Activated T-cell treated with anti-CD3 and anti-CD28 coated beads, Interleukin-2, amount 50 U/mL, for 24 hours (primary cell): ENCODE measurements at regions not wholly inside any gene's neighbourhood (a gene's known extent, or its start where the extent isn't known, plus 50 kb on each side); places are given as distances from the start of the nearest gene placed in this dataset.
"Not testable (repeated sequence)": the region's sequence is repeated elsewhere in the genome, so short reads cannot be mapped to it uniquely, and the experiment has no call there.

Source experiments
- DNase-seq: peaks from one replicate; pipeline ENCODE4 v3.0.0-alpha.2; 2020
- H3K27ac Mint-ChIP-seq: 2 replicates; pipeline ENCODE4 v1.8.0; 2020; ENCODE audit warnings: mild to moderate bottlenecking, mixed read lengths
- H3K27me3 Mint-ChIP-seq: 2 replicates; pipeline ENCODE4 v1.8.0; 2020; ENCODE audit warnings: mixed read lengths
- H3K36me3 Mint-ChIP-seq: 2 replicates; pipeline ENCODE4 v1.8.0; 2020; ENCODE audit warnings: low read depth, mixed read lengths
- H3K4me1 Mint-ChIP-seq: 2 replicates; pipeline ENCODE4 v1.8.0; 2020; ENCODE audit warnings: low read depth, mixed read lengths
- H3K4me3 Mint-ChIP-seq: 2 replicates; pipeline ENCODE4 v1.8.0; 2020; ENCODE audit warnings: mild to moderate bottlenecking, moderate library complexity, mixed read lengths
- H3K9me3 Mint-ChIP-seq: 2 replicates; pipeline ENCODE4 v1.8.0; 2020; ENCODE audit warnings: mixed read lengths

DNA sequence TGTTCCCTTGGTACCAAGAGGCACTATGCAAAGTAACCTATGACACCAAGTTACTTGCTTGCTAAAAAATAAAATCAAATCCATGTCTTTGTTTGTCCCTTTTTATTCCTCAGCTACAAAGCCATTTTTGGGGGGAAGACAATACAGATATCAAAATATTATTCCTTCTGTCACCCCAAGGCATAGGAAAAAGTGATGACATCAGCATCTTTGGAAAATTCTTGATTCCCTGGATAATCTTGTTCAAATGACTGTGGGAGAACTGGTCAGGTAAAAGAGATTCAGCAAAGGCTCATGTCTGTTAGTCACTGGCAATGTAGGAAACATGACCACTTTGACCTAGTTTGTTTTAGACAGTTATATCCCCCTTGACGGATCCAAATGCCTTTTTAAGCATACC is 373.1 kb downstream of the MAT2B start:
- H3K27ac Mint-ChIP-seq = no peak overlapping the region
- no peak for DNase-seq
- no peak overlapping the region for H3K4me3 Mint-ChIP-seq
- H3K27me3 Mint-ChIP-seq = no peaks in the 10 kb centered on the region
- no peaks in the 10 kb centered on the region for H3K4me1 Mint-ChIP-seq
- H3K36me3 Mint-ChIP-seq = no peaks in the 10 kb centered on the region
- H3K9me3 Mint-ChIP-seq = no peaks in the 10 kb centered on the region

DNA sequence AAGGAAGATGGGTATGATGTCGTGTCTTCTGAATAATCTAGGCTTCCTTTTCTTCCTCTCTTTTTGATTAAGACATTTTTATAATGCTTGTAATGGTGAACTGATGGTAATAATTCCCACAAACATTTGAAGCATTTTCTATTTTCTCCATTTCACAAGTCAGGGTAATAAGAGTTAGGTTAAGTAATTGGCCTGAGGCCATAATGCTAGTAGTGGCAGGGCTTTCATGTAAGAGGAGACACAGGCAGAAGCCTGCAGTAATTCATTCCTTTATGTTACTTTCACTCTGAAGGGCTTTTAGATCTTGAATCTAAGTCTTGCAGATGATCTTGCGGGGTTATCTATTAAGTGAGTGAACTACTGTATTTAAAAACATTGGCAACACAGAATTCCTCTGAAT is 374.9 kb downstream of the MAT2B start:
- Mint-ChIP-seq H3K27me3 (no peaks in the 10 kb centered on the region), H3K36me3 (no peaks in the 10 kb centered on the region)

DNA sequence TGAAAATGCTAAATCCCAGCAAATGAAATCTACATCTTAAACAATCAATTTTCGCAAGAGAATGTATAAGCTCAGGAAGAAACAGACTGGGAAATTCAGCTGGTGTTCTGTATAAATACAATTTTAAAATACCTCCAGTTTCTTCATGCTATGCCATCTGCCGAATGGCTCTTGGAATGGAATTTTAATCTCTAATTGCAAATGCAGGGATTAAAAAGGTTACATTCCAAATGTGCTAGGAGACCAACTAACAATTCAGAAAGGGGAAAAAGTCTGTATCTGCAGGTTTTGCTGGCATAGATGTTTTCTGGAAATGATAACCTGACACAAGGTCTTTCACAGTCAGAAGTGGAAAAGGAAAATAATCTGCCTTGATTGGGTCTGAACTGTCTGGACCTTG is 379.7 kb downstream of the MAT2B start:
- H3K9me3 Mint-ChIP-seq = no peaks in the 10 kb centered on the region
- DNase-seq = no peak
- no peaks in the 10 kb centered on the region for H3K4me1 Mint-ChIP-seq
- no peak overlapping the region for H3K27ac Mint-ChIP-seq
- no peak overlapping the region for H3K4me3 Mint-ChIP-seq
- H3K36me3 Mint-ChIP-seq = no peaks in the 10 kb centered on the region
- H3K27me3 Mint-ChIP-seq = no peaks in the 10 kb centered on the region

More for the DNA sequence above, 374.9 kb downstream of the MAT2B start:
- no peak for DNase-seq
- H3K27ac Mint-ChIP-seq = no peak overlapping the region
- H3K9me3 Mint-ChIP-seq = no peaks in the 10 kb centered on the region
- H3K4me1 Mint-ChIP-seq = no peaks in the 10 kb centered on the region
- H3K4me3 Mint-ChIP-seq = no peak overlapping the region

DNA sequence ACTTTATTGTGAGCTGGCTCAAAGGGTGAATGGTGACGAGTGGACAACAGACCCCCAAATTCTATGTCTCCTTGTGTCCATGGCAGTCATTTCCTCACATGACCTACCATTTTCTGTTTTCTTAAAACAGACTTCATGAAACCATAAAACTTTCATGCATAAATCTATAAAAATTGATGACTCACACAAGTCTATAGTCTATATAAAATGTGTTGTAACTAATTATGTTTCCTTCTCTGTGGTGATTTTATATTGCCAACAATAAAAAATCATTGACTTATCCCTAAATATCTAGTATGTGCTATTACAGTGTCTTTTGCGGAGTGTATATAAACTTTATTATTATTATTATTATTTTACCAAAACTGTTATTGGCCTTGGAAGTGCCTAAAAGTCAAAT is 382.4 kb downstream of the MAT2B start:
- no peaks in the 10 kb centered on the region for H3K27me3 Mint-ChIP-seq
- H3K27ac Mint-ChIP-seq = no peak overlapping the region
- H3K9me3 Mint-ChIP-seq = no peaks in the 10 kb centered on the region
- DNase-seq = no peak
- H3K4me3 Mint-ChIP-seq = no peak overlapping the region
- no peaks in the 10 kb centered on the region for H3K36me3 Mint-ChIP-seq
- no peaks in the 10 kb centered on the region for H3K4me1 Mint-ChIP-seq

DNA sequence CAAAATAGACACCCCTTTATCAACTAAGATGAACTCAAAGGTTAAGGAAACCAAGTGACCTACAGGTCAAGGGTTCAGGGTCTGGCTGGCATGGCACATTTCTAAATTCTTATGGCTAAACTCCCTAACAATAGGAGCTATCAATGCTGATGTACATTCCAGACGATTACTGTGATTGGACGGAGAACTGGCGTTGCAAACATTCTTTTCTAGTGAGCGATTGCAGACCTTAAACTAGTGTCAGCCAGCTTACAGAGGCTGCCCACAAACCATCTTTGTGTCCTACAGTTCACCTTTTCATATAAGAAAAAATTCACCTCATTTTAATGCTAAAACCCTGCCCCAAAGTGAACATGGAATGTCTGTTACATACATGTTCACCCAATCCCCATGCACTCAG is 382.9 kb downstream of the MAT2B start:
- Mint-ChIP-seq H3K4me1 (no peaks in the 10 kb centered on the region), H3K4me3 (no peak overlapping the region), H3K27ac (no peak overlapping the region), H3K36me3 (no peaks in the 10 kb centered on the region), H3K27me3 (no peaks in the 10 kb centered on the region), H3K9me3 (no peaks in the 10 kb centered on the region)
- no peak for DNase-seq

DNA sequence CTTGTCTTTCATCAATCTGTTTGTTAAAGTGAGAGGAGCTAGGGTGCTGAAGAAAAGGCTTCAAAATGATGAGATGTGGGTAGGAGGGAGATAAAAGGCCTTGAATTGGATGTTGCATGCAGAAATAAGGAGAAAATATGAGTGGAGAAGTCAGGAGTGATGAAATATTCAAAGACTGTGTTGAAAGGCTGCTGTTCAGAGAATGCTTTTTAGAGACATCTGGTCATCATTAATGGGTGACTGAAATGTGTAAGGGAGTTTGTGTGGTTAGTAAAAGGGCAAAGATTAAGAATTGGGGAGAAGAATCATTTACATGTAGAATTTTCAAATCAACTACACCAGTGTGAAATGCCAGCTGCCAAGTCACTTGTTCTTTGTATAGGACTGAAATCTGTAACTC is 383.9 kb downstream of the MAT2B start:
- DNase-seq = no peak
- Mint-ChIP-seq H3K9me3 (no peaks in the 10 kb centered on the region), H3K4me3 (no peak overlapping the region), H3K4me1 (no peaks in the 10 kb centered on the region), H3K27ac (no peak overlapping the region), H3K36me3 (no peaks in the 10 kb centered on the region), H3K27me3 (no peaks in the 10 kb centered on the region)

DNA sequence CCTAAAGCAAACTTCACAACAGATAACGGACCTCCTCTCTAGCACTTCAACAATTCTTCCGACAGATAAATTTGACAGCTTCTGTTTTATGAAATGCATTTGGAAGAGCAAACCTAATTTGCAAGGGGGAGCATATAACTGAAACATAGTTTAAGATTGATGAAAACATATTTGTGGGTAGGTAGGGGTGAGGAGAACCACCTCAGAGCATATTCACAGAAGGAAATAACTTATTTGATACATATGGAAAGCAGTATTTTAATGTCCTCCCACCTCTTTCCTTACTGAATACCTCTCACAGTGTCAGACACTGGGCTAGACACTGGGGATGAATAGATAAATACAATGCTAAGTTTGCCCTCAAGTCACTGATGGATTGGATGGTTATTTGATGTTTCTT is 384.8 kb downstream of the MAT2B start:
- no peaks in the 10 kb centered on the region for H3K4me1 Mint-ChIP-seq
- no peak for DNase-seq
- no peak overlapping the region for H3K4me3 Mint-ChIP-seq
- no peaks in the 10 kb centered on the region for H3K36me3 Mint-ChIP-seq
- no peaks in the 10 kb centered on the region for H3K27me3 Mint-ChIP-seq
- H3K9me3 Mint-ChIP-seq = no peaks in the 10 kb centered on the region
- no peak overlapping the region for H3K27ac Mint-ChIP-seq

DNA sequence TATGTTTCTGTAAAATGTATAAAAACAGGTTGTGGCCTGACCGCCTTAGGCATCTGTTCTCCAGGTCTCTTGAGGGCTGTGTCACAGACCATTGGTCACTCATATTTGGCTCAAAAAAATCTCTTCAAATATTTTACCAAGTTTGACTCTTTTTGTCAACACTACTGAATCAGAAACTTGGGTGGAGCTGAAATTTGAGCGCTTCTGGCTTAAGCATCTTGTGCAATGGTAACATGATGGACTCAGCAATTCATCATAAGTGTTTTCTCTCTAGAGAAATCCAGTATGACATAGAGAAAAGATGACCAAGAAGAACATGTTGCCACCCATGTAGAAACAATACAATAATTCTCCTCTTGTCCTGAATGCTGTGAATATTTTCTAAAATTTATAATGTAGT is 387.9 kb downstream of the MAT2B start:
- Mint-ChIP-seq H3K36me3 (no peaks in the 10 kb centered on the region), H3K9me3 (no peaks in the 10 kb centered on the region), H3K27ac (no peak overlapping the region), H3K27me3 (no peaks in the 10 kb centered on the region), H3K4me3 (no peak overlapping the region), H3K4me1 (no peaks in the 10 kb centered on the region)
- no peak for DNase-seq

DNA sequence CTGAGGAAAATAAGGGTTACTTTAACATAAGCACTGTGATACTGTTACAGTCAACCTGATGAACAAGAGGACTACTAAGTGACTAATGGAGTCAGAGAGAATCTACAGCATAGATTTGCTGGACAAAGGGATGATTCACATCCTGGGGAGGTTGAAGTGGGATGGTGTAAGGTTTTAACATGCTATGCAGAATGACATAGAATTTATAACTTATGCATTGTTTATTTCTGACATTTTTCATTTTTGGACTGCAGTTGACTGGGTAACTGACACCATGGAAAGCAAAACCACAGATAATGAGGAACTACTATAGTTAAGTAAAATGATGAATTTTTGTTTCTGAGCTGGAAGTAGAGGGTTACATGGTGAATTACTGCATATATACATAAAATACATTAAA is 389.2 kb downstream of the MAT2B start:
- H3K4me1 Mint-ChIP-seq = no peaks in the 10 kb centered on the region
- H3K9me3 Mint-ChIP-seq = peaks cover 2% of the 10 kb centered on the region
- no peak overlapping the region for H3K4me3 Mint-ChIP-seq
- H3K27ac Mint-ChIP-seq = no peak overlapping the region
- DNase-seq = no peak
- no peaks in the 10 kb centered on the region for H3K27me3 Mint-ChIP-seq
- no peaks in the 10 kb centered on the region for H3K36me3 Mint-ChIP-seq

DNA sequence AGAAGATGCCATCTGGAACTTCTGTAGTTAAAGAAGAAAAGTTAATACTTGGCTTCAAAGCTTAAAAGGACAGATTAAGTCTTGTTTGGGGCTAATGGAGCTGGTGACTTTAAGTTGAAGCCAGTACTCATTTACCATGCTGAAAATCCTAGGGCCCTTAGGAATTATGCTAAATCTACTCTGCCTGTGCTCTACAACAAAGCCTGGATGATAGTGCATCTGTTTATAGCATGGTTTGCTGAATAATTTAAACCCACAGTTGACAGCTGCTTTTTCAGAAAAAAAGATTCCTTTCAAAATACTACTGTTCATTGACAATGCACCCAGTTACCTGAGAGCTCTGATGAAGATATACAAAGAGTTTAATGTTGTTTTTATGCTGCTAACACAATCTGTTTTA is 393.5 kb downstream of the MAT2B start:
- Mint-ChIP-seq H3K9me3 (peaks cover 10% of the 10 kb centered on the region), H3K27me3 (no peaks in the 10 kb centered on the region), H3K27ac (no peak overlapping the region), H3K4me3 (no peak overlapping the region), H3K36me3 (no peaks in the 10 kb centered on the region), H3K4me1 (no peaks in the 10 kb centered on the region)
- DNase-seq = no peak

DNA sequence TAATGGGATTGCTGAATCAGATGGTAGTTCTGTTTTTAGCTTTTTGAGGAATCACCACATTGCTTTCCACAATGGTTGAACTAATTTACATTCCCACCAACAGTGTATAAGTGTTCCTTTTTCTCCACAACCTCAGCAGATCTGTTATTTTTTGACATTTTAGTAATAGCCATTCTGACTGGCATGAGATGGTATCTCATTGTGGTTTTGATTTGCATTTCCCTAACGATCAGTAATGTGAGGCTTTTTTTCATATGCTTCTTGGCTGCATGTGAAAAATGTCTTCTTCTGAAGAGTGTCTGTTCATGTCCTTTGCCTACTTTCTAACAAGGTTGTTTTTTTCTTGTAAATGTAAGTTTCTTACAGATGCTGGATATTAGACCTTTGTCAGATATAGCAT is 402.4 kb downstream of the MAT2B start:
- not testable (repeated sequence) for H3K4me1 Mint-ChIP-seq, DNase-seq

DNA sequence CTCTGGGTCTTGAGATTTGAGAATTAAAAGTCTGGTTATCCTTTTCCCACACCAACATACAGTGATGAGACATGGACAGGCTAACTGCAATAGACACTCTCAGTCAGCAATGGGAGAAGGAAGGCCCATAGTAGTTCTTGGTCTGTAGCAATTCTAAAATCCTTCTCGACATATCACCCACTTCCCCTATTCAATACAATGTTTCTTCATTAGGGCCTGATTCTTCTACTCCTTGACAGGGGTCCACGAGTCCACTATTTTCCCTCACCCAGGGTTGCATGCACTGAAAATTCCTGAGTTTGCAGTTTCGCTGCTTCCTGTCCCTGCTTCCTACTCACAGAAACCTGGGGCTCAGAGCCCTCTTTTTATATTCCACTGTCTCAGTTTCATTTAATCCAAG is 402.8 kb downstream of the MAT2B start:
- no peak overlapping the region for H3K27ac Mint-ChIP-seq
- H3K4me1 Mint-ChIP-seq = no peaks in the 10 kb centered on the region
- H3K4me3 Mint-ChIP-seq = no peak overlapping the region
- peaks cover 3% of the 10 kb centered on the region for H3K9me3 Mint-ChIP-seq
- H3K27me3 Mint-ChIP-seq = no peaks in the 10 kb centered on the region
- H3K36me3 Mint-ChIP-seq = no peaks in the 10 kb centered on the region
- DNase-seq = no peak

More for the DNA sequence above, 402.4 kb downstream of the MAT2B start:
- not testable (repeated sequence) for H3K9me3 Mint-ChIP-seq, H3K27ac Mint-ChIP-seq, H3K36me3 Mint-ChIP-seq, H3K4me3 Mint-ChIP-seq, H3K27me3 Mint-ChIP-seq

DNA sequence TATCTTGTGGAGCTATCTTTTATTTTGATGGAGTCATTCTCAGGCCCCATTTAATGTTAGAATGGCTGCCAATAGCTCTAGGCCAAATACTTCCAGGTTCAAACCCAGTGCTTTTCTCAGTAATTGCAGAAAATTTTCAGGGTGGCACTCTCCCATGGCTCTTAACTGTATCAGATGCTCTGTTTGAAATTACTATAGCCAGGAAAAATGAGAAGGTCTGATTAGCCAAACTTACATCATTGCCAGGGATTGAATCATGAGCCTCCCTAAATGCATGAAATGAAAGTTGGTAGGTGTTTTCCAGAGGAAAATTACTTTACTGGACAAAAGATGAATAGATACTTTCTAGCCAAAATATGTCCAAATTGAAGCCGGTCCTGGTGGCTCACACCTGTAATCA is 404.8 kb downstream of the MAT2B start:
- no peaks in the 10 kb centered on the region for H3K36me3 Mint-ChIP-seq
- H3K27ac Mint-ChIP-seq = no peak overlapping the region
- peaks cover 3% of the 10 kb centered on the region for H3K9me3 Mint-ChIP-seq
- H3K27me3 Mint-ChIP-seq = no peaks in the 10 kb centered on the region
- DNase-seq = no peak
- H3K4me1 Mint-ChIP-seq = no peaks in the 10 kb centered on the region
- no peak overlapping the region for H3K4me3 Mint-ChIP-seq

DNA sequence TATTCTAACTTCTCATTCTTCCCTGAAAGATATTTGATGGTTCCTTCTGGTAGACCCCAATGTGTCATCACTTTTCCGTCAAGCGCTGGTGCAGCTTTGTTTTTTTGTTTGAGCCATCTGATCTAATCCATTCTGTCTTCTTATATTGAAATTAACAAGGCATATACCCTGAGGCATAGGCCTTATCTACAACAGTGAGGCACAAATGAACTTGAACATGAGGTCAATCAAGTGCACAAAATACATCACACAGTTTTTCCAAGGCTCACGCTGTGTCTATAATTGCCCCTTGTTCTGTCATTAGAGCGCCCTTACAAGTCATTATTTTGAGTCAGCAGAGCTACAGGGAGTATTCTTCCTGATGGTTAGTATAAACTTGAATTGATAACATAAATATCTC is 406.6 kb downstream of the MAT2B start:
- no peak for DNase-seq
- Mint-ChIP-seq H3K4me3 (no peak overlapping the region), H3K4me1 (no peaks in the 10 kb centered on the region), H3K9me3 (no peaks in the 10 kb centered on the region), H3K27ac (no peak overlapping the region), H3K36me3 (no peaks in the 10 kb centered on the region), H3K27me3 (no peaks in the 10 kb centered on the region)

DNA sequence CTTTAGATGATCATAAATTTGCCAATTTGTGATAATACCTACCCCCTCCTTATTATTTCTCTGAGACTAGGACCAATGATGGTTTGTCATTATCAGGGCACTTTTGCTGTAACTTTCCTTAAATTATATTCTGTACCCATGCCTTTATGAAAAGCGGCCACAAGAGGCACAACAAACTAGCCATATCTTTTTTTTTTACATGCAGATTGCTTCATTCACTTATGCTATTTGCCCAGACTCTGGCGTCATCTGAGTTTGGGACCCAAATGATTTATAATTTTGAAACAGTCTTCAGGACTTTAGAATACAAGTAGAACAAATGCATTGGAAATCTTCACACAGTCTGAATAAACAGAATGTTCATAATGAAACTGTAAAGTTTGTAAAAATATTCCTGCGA is 408.1 kb downstream of the MAT2B start:
- DNase-seq = no peak
- no peaks in the 10 kb centered on the region for H3K9me3 Mint-ChIP-seq
- H3K36me3 Mint-ChIP-seq = no peaks in the 10 kb centered on the region
- H3K27me3 Mint-ChIP-seq = no peaks in the 10 kb centered on the region
- no peaks in the 10 kb centered on the region for H3K4me1 Mint-ChIP-seq
- H3K27ac Mint-ChIP-seq = no peak overlapping the region
- H3K4me3 Mint-ChIP-seq = no peak overlapping the region

DNA sequence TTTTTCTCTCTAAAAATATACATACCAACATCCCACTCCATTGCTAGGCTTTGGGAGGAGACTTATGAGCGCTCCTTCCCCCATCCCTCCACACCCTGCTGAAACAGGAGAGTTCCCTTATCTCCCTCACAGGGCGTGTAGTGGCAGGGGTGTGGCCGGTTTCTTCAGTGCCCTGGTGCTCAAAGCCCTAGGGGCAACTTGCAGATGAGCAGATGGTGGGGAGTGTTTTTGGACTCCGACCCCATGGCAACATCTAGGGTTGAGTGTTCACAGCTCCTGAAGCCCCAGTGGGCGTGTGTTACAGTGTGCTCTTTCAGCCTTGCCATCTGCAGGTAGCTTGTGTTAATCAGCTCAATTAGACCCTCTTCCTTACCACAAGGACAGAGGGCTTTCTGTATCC is 409.5 kb downstream of the MAT2B start:
- DNase-seq = no peak
- no peaks in the 10 kb centered on the region for H3K36me3 Mint-ChIP-seq
- H3K9me3 Mint-ChIP-seq = peaks cover 3% of the 10 kb centered on the region
- no peaks in the 10 kb centered on the region for H3K4me1 Mint-ChIP-seq
- H3K4me3 Mint-ChIP-seq = no peak overlapping the region
- H3K27ac Mint-ChIP-seq = no peak overlapping the region
- H3K27me3 Mint-ChIP-seq = no peaks in the 10 kb centered on the region
